Body of pancreas (tissue), 4 donors: ENCODE measurements at regions not wholly inside any gene's neighbourhood (a gene's known extent, or its start where the extent isn't known, plus 50 kb on each side); places are given as distances from the start of the nearest gene placed in this dataset.

Source experiments
- CTCF ChIP-seq, 7 experiments: fragments of 450-650 bp in 4 of 7; fragments of 200-600 bp in 3 of 7; sonication (generic) in 3 of 7; IDR thresholded peaks; one replicate each; pipeline ENCODE4 v1.5.1; 2016 to 2019; ENCODE audit warnings: antibody characterized with exemption in 7 of 7
- POLR2A ChIP-seq, 3 donors: fragments of 450-650 bp; IDR thresholded peaks; one replicate each; pipeline ENCODE4 v1.6.1; 2016; ENCODE audit warnings: antibody characterized with exemption in 3 of 3, mild to moderate bottlenecking in 2 of 3

GRCh38 chr2:8412586-8412985 is 269.3 kb upstream of the ID2 start:
- no peak for TF ChIP-seq CTCF (IDR thresholded peaks at IDR 0.05)
- no peak for TF ChIP-seq POLR2A (IDR thresholded peaks at IDR 0.05)
